ENCODE measurements at regions not wholly inside any gene's neighbourhood (a gene's known extent, or its start where the extent isn't known, plus 50 kb on each side); places are given as distances from the start of the nearest gene placed in this dataset.
A peak's percentile ranks its signal among the peaks of the same experiment; 100 is the strongest.

DNA sequence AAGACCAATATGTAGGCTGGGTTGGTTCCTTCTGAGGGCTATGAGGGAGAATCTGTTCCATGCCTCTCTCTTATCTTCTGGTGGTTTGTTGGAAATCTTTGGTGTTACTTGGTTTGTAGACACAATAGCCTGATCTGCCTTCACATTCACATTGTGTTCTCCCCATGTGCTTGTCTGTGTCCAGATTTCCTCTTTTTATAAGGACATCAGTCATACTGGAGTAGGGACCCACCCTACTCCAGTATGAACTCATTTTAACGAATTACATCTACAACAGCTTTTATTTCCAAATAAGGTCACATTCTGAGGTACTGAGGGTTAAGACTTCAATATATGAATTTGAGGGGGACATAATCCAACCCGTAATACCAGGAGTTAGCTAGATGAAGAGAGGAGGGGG is 75.9 kb downstream of the DISP1 start:
- in situ Hi-C loops (cut with MboI; ENCODE audit: low sequenced_read_pairs): no loop called here
- POLR2A ChIA-PET (ENCODE audit: unreplicated experiment): no interaction called here
- no peak overlapping the region for H2BK5ac ChIP-seq (ENCODE audit: low read depth, low read length, poor library complexity, severe bottlenecking)

More for the DNA sequence above, 75.9 kb downstream of the DISP1 start:
- Histone ChIP-seq H2AFZ (replicated peaks; ENCODE audit: low read length, poor library complexity) (no peak overlapping the region), H3K18ac (ENCODE audit: low read depth, low read length) (no peak overlapping the region; the same call in 1 of the 2 replicates), H3K56ac (ENCODE audit: extremely low read depth, insufficient read depth, low read length) (no peak overlapping the region), H2BK20ac (ENCODE audit: low read depth, low read length) (no peak overlapping the region), H3K4me3 (ENCODE audit: insufficient read depth, low read depth, low read length) (no peak overlapping the region), H4K91ac (ENCODE audit: insufficient read depth, low read depth, low read length) (no peak overlapping the region), H3K4me1 (ENCODE audit: control insufficient read depth, insufficient read depth, low read length) (0 out of 2 replicates have a peak, but pooled peaks cover 2% of the 10 kb centered on the region), H2AK5ac (ENCODE audit: low read depth, low read length) (no peak overlapping the region), H2BK120ac (ENCODE audit: low read depth, low read length) (no peak overlapping the region), H4K5ac (ENCODE audit: low read depth, low read length) (no peak overlapping the region), H3K4me2 (ENCODE audit: low read depth, low read length) (no peak overlapping the region), H3K14ac (replicated peaks; ENCODE audit: low read depth, low read length) (0 out of 2 replicates have a peak overlapping the region, but pooled peaks have one; percentile 6), H4K8ac (ENCODE audit: low read depth in 2 of 2, low read length in 2 of 2) (no peak overlapping the region), H2AK9ac (replicated peaks; ENCODE audit: low read depth, low read length, poor library complexity) (no peak overlapping the region), H3K27me3 (ENCODE audit: control insufficient read depth, insufficient read depth, low read length) (no peaks in the 10 kb centered on the region), H3K36me3 (ENCODE audit: control insufficient read depth, insufficient read depth, low read length) (no peaks in the 10 kb centered on the region), H3K27ac (ENCODE audit: insufficient read depth, low read length) (no peak overlapping the region), H2BK15ac (ENCODE audit: low read depth, low read length) (no peak overlapping the region), H3K79me1 (ENCODE audit: low read depth in 1 of 2, low read length in 2 of 2) (no peaks in the 10 kb centered on the region), H3K23ac (ENCODE audit: low read depth, low read length) (no peak overlapping the region), H3K4ac (ENCODE audit: low read depth, low read length) (no peak overlapping the region), H3K9me3 (ENCODE audit: control insufficient read depth, insufficient read depth, low read length) (no peaks in the 10 kb centered on the region), H3K9ac (ENCODE audit: low read depth, low read length) (no peak overlapping the region), H4K20me1 (ENCODE audit: insufficient read depth, low read length) (no peaks in the 10 kb centered on the region), H3K9me1 (ENCODE audit: insufficient read depth, low read length) (no peaks in the 10 kb centered on the region)
- ATAC-seq (ENCODE audit: low read depth): no peak
- TF ChIP-seq RAD21 (IDR thresholded peaks at IDR 0.05; ENCODE audit: low read length) (no peak), MAFK (IDR thresholded peaks at IDR 0.05; ENCODE audit: low read depth, low read length) (no peak), POLR2A (IDR thresholded peaks at IDR 0.05; ENCODE audit: low read depth, low read length) (no peak), CEBPB (IDR thresholded peaks at IDR 0.05; ENCODE audit: low read depth, low read length) (no peak), RCOR1 (IDR thresholded peaks at IDR 0.05; ENCODE audit: insufficient replicate concordance, low read length) (no peak), FOS (IDR thresholded peaks at IDR 0.05; ENCODE audit: low read depth, low read length) (no peak), SMC3 (IDR thresholded peaks at IDR 0.05; ENCODE audit: low read depth, low read length) (no peak), MXI1 (IDR thresholded peaks at IDR 0.05; ENCODE audit: borderline replicate concordance, low read depth, low read length) (no peak), MAZ (IDR thresholded peaks at IDR 0.05; ENCODE audit: borderline replicate concordance, low read depth, low read length) (no peak), BHLHE40 (IDR thresholded peaks at IDR 0.05; ENCODE audit: low read depth, low read length) (no peak), CHD1 (IDR thresholded peaks at IDR 0.05; ENCODE audit: low read depth, low read length) (no peak), RFX5 (IDR thresholded peaks at IDR 0.05; ENCODE audit: low read depth, low read length) (no peak), NFE2L2 (IDR thresholded peaks at IDR 0.05; ENCODE audit: low read depth, low read length) (no peak)
- TF ChIP-seq, protein P1, sequence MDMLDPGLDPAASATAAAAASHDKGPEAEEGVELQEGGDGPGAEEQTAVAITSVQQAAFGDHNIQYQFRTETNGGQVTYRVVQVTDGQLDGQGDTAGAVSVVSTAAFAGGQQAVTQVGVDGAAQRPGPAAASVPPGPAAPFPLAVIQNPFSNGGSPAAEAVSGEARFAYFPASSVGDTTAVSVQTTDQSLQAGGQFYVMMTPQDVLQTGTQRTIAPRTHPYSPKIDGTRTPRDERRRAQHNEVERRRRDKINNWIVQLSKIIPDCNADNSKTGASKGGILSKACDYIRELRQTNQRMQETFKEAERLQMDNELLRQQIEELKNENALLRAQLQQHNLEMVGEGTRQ (IDR thresholded peaks at IDR 0.05; ENCODE audit: low read depth, low read length): no peak
- TF ChIP-seq, protein P2, sequence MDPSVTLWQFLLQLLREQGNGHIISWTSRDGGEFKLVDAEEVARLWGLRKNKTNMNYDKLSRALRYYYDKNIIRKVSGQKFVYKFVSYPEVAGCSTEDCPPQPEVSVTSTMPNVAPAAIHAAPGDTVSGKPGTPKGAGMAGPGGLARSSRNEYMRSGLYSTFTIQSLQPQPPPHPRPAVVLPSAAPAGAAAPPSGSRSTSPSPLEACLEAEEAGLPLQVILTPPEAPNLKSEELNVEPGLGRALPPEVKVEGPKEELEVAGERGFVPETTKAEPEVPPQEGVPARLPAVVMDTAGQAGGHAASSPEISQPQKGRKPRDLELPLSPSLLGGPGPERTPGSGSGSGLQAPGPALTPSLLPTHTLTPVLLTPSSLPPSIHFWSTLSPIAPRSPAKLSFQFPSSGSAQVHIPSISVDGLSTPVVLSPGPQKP (IDR thresholded peaks at IDR 0.05; ENCODE audit: borderline replicate concordance, low read depth, low read length): no peak
- TF ChIP-seq, protein P3, sequence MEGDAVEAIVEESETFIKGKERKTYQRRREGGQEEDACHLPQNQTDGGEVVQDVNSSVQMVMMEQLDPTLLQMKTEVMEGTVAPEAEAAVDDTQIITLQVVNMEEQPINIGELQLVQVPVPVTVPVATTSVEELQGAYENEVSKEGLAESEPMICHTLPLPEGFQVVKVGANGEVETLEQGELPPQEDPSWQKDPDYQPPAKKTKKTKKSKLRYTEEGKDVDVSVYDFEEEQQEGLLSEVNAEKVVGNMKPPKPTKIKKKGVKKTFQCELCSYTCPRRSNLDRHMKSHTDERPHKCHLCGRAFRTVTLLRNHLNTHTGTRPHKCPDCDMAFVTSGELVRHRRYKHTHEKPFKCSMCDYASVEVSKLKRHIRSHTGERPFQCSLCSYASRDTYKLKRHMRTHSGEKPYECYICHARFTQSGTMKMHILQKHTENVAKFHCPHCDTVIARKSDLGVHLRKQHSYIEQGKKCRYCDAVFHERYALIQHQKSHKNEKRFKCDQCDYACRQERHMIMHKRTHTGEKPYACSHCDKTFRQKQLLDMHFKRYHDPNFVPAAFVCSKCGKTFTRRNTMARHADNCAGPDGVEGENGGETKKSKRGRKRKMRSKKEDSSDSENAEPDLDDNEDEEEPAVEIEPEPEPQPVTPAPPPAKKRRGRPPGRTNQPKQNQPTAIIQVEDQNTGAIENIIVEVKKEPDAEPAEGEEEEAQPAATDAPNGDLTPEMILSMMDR (conservative IDR thresholded peaks at IDR 0.05; ENCODE audit: low read depth, low read length): no peak
- no TSS peak for BruUV-seq (replicated peaks)
- dilution Hi-C loops (cut with HindIII; ENCODE audit: low sequenced_read_pairs, unreplicated experiment) (no loop called here), intact Hi-C loops (cut with micrococcal nuclease) (no loop called here)
- CTCF ChIA-PET: no interaction called here
- no CpG with 5 or more reads among the region's 2 CpGs for WGBS, 2 experiments (ENCODE audit: extremely low coverage in 2 of 2, insufficient read length in 1 of 2)
- no peak for DNase-seq
